Thoracic aorta (tissue), 2 donors: ENCODE measurements at regions not wholly inside any gene's neighbourhood (a gene's known extent, or its start where the extent isn't known, plus 50 kb on each side); places are given as distances from the start of the nearest gene placed in this dataset.

ENCODE experiments used
- ATAC-seq: fragments of 150-250 bp; one replicate; pipeline ENCODE4 v1.8.0; 2017; ENCODE audit warnings: low read depth; ENCODE audit not compliant: insufficient number of reproducible peaks, low FRiP score
- DNase-seq: peaks from one replicate; pipeline ENCODE4 v3.0.0-alpha.2; 2020; ENCODE audit warnings: low spot score
- H3K27ac ChIP-seq, 2 donors: fragments of 200-600 bp; sonication (generic); 1 replicate in 1 of 2; 2 replicates in 1 of 2; pipeline ENCODE4 v1.5.1; 2016; ENCODE audit warnings: mild to moderate bottlenecking in 2 of 2, moderate library complexity in 2 of 2
- H3K27me3 ChIP-seq: fragments of 200-600 bp; sonication (generic); replicated peaks from 2 replicates; pipeline ENCODE4 v1.6.0; 2016; ENCODE audit warnings: mild to moderate bottlenecking; ENCODE audit not compliant: insufficient read depth
- H3K36me3 ChIP-seq: fragments of 200-600 bp; sonication (generic); one replicate; pipeline ENCODE4 v1.5.1; 2016
- H3K4me1 ChIP-seq, 2 donors: fragments of 200-600 bp; sonication (generic); 1 replicate in 1 of 2; 2 replicates in 1 of 2; pipeline versions ENCODE4 v1.5.1 to v1.6.0; 2016; ENCODE audit warnings: low read depth in 2 of 2, mild to moderate bottlenecking in 1 of 2; ENCODE audit not compliant: control insufficient read depth in 1 of 2
- H3K4me3 ChIP-seq: fragments of 200-600 bp; sonication (generic); 2 replicates; pipeline ENCODE4 v1.5.1; 2016; ENCODE audit warnings: mild to moderate bottlenecking
- H3K9me3 ChIP-seq: fragments of 200-600 bp; sonication (generic); 2 replicates; pipeline ENCODE4 v1.5.1; 2016
- TF ChIP-seq, protein P1 (sequence below): fragments of 200-600 bp; sonication (generic); IDR thresholded peaks from one replicate; pipeline ENCODE4 v1.5.1; 2019; ENCODE audit warnings: antibody characterized with exemption

DNA sequence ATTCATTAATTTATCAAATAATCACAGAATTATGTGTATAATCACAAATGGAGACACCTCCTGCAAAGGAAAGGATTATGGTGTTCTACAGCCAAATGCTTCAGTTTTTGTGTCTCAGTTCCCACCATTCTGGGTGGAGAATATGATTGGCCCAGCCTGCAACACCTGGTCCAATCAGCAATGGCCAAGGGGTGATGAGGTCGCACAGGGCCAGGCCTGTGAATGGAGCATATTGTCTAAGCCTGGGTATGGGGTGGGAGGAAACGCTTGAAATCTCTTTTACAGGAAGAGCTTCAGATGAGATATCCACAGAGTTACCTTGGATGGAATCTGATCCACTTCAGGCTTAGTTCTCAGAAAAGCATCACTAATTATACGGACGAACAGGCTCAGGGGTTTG lies 271.6 kb downstream of the DHX35 start:
- ATAC-seq = no peak
- no peak overlapping the region for H3K4me3 ChIP-seq
- TF ChIP-seq, protein P1, sequence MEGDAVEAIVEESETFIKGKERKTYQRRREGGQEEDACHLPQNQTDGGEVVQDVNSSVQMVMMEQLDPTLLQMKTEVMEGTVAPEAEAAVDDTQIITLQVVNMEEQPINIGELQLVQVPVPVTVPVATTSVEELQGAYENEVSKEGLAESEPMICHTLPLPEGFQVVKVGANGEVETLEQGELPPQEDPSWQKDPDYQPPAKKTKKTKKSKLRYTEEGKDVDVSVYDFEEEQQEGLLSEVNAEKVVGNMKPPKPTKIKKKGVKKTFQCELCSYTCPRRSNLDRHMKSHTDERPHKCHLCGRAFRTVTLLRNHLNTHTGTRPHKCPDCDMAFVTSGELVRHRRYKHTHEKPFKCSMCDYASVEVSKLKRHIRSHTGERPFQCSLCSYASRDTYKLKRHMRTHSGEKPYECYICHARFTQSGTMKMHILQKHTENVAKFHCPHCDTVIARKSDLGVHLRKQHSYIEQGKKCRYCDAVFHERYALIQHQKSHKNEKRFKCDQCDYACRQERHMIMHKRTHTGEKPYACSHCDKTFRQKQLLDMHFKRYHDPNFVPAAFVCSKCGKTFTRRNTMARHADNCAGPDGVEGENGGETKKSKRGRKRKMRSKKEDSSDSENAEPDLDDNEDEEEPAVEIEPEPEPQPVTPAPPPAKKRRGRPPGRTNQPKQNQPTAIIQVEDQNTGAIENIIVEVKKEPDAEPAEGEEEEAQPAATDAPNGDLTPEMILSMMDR = no peak
- H3K27ac ChIP-seq = no peak overlapping the region
- H3K27me3 ChIP-seq = no peaks in the 10 kb centered on the region
- no peaks in the 10 kb centered on the region for H3K36me3 ChIP-seq
- no peaks in the 10 kb centered on the region for H3K4me1 ChIP-seq
- no peaks in the 10 kb centered on the region for H3K9me3 ChIP-seq
- no peak for DNase-seq

DNA sequence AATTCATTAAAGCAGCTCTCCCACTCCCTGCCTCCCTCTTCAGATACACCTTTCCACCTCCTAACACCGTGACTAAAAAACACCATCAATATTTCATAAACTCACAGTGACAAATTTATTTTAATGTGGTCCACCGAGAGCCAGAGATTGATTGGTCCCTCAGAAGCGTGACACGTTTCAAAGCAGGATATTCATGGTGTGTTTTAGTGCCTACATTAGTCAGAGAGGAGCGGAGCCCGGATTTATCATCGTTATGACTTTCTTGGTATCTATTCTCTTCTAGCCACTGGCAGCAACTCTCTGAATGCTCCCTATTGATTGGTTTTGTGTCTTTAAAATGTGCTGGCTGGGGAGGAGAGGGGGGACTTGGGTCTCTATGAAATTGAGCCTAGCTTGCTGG lies 265.3 kb downstream of the DHX35 start:
- TF ChIP-seq, protein P1 = no peak
- Histone ChIP-seq H3K4me1 (no peaks in the 10 kb centered on the region), H3K27me3 (no peaks in the 10 kb centered on the region), H3K27ac (no peak overlapping the region), H3K9me3 (no peaks in the 10 kb centered on the region), H3K4me3 (no peak overlapping the region), H3K36me3 (no peaks in the 10 kb centered on the region)
- DNase-seq (no peak), ATAC-seq (no peak)

DNA sequence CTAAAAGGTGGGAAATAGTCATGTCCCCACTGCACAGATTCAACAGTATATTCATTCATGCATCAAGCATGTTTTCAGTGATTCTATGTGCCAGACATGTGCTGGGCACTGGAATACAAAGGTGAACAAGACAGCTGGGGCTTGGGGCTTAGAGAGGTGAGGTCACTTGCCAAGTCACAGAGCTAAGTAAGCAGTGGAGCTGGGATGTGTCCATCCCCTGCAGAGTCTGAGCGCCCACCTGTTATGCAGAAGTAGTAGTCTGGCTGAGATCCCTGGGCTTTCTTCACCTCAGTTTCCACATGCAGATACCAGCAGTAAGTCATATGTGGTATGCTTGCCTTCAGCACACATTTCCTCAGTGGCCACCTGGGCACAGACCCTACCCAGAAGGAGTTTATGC lies 263.8 kb downstream of the DHX35 start:
- no peaks in the 10 kb centered on the region for H3K36me3 ChIP-seq
- TF ChIP-seq, protein P1 = no peak
- no peak for DNase-seq
- no peak overlapping the region for H3K27ac ChIP-seq
- H3K27me3 ChIP-seq = no peaks in the 10 kb centered on the region
- H3K9me3 ChIP-seq = no peaks in the 10 kb centered on the region
- no peaks in the 10 kb centered on the region for H3K4me1 ChIP-seq
- ATAC-seq = no peak
- no peak overlapping the region for H3K4me3 ChIP-seq

DNA sequence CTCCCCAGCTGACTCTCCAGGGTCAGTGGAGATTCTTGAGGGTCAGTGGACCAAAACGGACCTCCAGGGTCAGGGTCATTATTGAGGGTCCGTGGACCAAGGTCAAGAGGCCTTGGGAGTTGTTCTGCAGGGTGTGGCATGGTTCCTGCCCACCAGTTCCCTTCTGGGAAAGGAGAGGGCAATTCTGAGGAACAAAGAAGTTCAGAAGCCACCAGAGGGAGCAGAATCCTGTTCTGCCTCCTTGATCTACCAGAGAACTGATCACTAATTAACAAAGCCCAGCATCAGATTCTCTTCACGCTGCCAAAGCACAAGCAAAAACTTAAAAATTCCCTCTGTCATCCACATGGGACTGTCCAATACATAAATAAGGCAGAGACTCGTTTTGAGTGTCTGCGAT lies 263.4 kb downstream of the DHX35 start:
- Histone ChIP-seq H3K4me3 (no peak overlapping the region), H3K9me3 (no peaks in the 10 kb centered on the region), H3K4me1 (no peaks in the 10 kb centered on the region), H3K36me3 (no peaks in the 10 kb centered on the region), H3K27me3 (no peaks in the 10 kb centered on the region), H3K27ac (no peak overlapping the region)
- TF ChIP-seq, protein P1 = no peak
- DNase-seq (no peak), ATAC-seq (no peak)

DNA sequence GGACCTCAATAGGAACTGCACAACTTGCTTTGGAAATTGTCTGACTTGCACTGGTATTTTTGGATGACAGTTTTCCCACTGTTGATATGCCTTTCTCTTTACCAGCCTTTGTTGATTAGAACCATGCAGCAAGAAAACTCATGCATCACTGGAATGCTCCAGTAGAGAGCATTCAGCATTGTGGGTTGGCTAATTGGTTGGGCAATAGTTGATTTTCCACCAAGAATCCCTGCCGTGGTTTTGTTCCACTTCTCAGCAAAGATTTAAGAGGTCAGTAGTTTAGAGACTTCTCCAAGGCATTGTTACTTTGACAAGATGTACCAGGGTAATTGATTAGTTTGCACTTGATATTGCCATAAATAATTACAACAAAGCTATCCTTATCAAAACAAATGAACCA lies 260.0 kb downstream of the DHX35 start:
- H3K36me3 ChIP-seq = no peaks in the 10 kb centered on the region
- no peak overlapping the region for H3K27ac ChIP-seq
- no peak overlapping the region for H3K4me3 ChIP-seq
- ATAC-seq (no peak), DNase-seq (no peak)
- H3K4me1 ChIP-seq = no peaks in the 10 kb centered on the region
- no peaks in the 10 kb centered on the region for H3K9me3 ChIP-seq
- no peaks in the 10 kb centered on the region for H3K27me3 ChIP-seq
- TF ChIP-seq, protein P1 = no peak
